T-cell (primary cell): ENCODE measurements at regions not wholly inside any gene's neighbourhood (a gene's known extent, or its start where the extent isn't known, plus 50 kb on each side); places are given as distances from the start of the nearest gene placed in this dataset.

Source experiments
- ATAC-seq, 4 experiments: fragments of 200-7000 bp in 3 of 4; fragments of 150-1000 bp in 1 of 4; cut with Tn5 transposase; replicated peaks in 1 of 4; 1 replicate in 3 of 4; 2 replicates in 1 of 4; pipeline ENCODE4 v1.10.0; 2021; ENCODE audit warnings: moderate library complexity in 3 of 4, mild to moderate bottlenecking in 2 of 4, moderate number of reproducible peaks in 1 of 4
- CTCF ChIA-PET, 2 donors: fragments of 300-600 bp; sonication (Branson Sonifier 250); formaldehyde crosslinking; loops; one replicate each; lab custom pipeline; 2022; ENCODE audit warnings: antibody characterized with exemption in 2 of 2; lab: Charles Lee
- POLR2A ChIA-PET, 2 donors: fragments of 300-600 bp; sonication (Branson Sonifier 250); formaldehyde crosslinking; loops; one replicate each; lab custom pipeline; 2022; ENCODE audit warnings: antibody characterized with exemption in 2 of 2; lab: Charles Lee
- DNase-seq, 35 experiments: peaks; one replicate each; pipeline versions ENCODE4 v3.0.0 to v3.0.0-alpha.2; 2013 to 2023
- H3K27ac ChIP-seq: one replicate; pipeline ENCODE4 v1.5.1; 2013; ENCODE audit warnings: low read length
- H3K27me3 ChIP-seq, 2 experiments: replicated peaks in 1 of 2; 1 replicate in 1 of 2; 2 replicates in 1 of 2; pipeline versions ENCODE4 v1.6.1 to v1.7.0; 2013; ENCODE audit warnings: low read length in 1 of 2, mixed read lengths in 1 of 2; ENCODE audit not compliant: control insufficient read depth in 2 of 2, insufficient read depth in 2 of 2; ENCODE audit errors: extremely low read depth in 1 of 2
- H3K36me3 ChIP-seq, 2 donors: 1 replicate in 1 of 2; 2 replicates in 1 of 2; pipeline versions ENCODE4 v1.6.1 to v1.7.0; 2013; ENCODE audit warnings: low read length in 1 of 2; ENCODE audit not compliant: control insufficient read depth in 2 of 2, insufficient read depth in 1 of 2; ENCODE audit errors: extremely low read depth in 1 of 2
- H3K4me1 ChIP-seq, 2 experiments: 1 replicate in 1 of 2; 2 replicates in 1 of 2; pipeline versions ENCODE4 v1.6.1 to v1.7.0; 2013; ENCODE audit warnings: low read length in 2 of 2, mixed read lengths in 1 of 2; ENCODE audit not compliant: insufficient read depth in 2 of 2, control insufficient read depth in 1 of 2; ENCODE audit errors: extremely low read depth in 1 of 2
- H3K4me3 ChIP-seq, 2 donors: 1 replicate in 1 of 2; 2 replicates in 1 of 2; pipeline versions ENCODE4 v1.5.1 to v1.7.0; 2013; ENCODE audit warnings: mild to moderate bottlenecking in 2 of 2, low read length in 1 of 2, moderate library complexity in 1 of 2; ENCODE audit not compliant: control insufficient read depth in 1 of 2; ENCODE audit errors: extremely low read depth in 1 of 2
- H3K9me3 ChIP-seq: 2 replicates; pipeline ENCODE4 v1.7.0; 2013
- H3K27ac Mint-ChIP-seq, 2 donors: one replicate each; pipeline ENCODE4 v1.8.0; 2020 to 2021; ENCODE audit warnings: mild to moderate bottlenecking in 2 of 2, mixed read lengths in 2 of 2
- H3K27me3 Mint-ChIP-seq, 2 donors: one replicate each; pipeline ENCODE4 v1.8.0; 2021 to 2022; ENCODE audit warnings: mixed read lengths in 2 of 2
- H3K36me3 Mint-ChIP-seq: one replicate; pipeline ENCODE4 v1.8.0; 2021; ENCODE audit warnings: mixed read lengths
- H3K4me1 Mint-ChIP-seq, 3 donors: one replicate each; pipeline ENCODE4 v1.8.0; 2020 to 2022; ENCODE audit warnings: mixed read lengths in 3 of 3, mild to moderate bottlenecking in 1 of 3
- H3K4me3 Mint-ChIP-seq, 3 donors: one replicate each; pipeline ENCODE4 v1.8.0; 2020 to 2022; ENCODE audit warnings: mild to moderate bottlenecking in 3 of 3, mixed read lengths in 3 of 3, moderate library complexity in 3 of 3
- H3K9me3 Mint-ChIP-seq, 3 donors: one replicate each; pipeline ENCODE4 v1.8.0; 2020 to 2022; ENCODE audit warnings: mixed read lengths in 3 of 3
- WGBS: methylation state at CpG from one replicate; pipeline ENCODE4 v1.1.5; 2013; ENCODE audit warnings: missing lambda C conversion rate; ENCODE audit not compliant: insufficient coverage; 5-methylcytosine and 5-hydroxymethylcytosine counted together

- no peaks in the 10 kb centered on the region for H3K36me3 Mint-ChIP-seq
- H3K27ac Mint-ChIP-seq, result no peak overlapping the region
- H3K36me3 ChIP-seq, result no peaks in the 10 kb centered on the region
- no peaks in the 10 kb centered on the region for H3K4me1 ChIP-seq
- ChIA-PET POLR2A (no interaction called here), CTCF (interaction anchor here (0.5 to 2.6 kb wide), 5 partner anchors 10 to 183 kb away, joined by 3 to 12 read pairs (median 5); no protein-coding TSS in a partner anchor)
- WGBS, result 56% methylated on average over 1 of the region's 2 CpGs
- no peak overlapping the region for H3K27ac ChIP-seq
- DNase-seq (no peak), ATAC-seq (no peak)
- H3K4me3 ChIP-seq, result no peak overlapping the region
- H3K27me3 ChIP-seq, result peaks cover 0 to 8% of the 10 kb centered on the region in 2 experiments
- peaks cover 12% of the 10 kb centered on the region in 2 donors for H3K27me3 Mint-ChIP-seq
- H3K4me1 Mint-ChIP-seq, result no peaks in the 10 kb centered on the region
- no peaks in the 10 kb centered on the region for H3K9me3 ChIP-seq
- no peak overlapping the region for H3K4me3 Mint-ChIP-seq
- no peaks in the 10 kb centered on the region for H3K9me3 Mint-ChIP-seq
Measured at GRCh38 chr6:134106702-134107101, 54.3 kb upstream of the SLC2A12 start.

- no CpG with 5 or more reads among the region's 1 CpG for WGBS
- H3K27me3 Mint-ChIP-seq, result peaks cover 17 to 18% of the 10 kb centered on the region in 2 donors
- DNase-seq, result no peak
- no peaks in the 10 kb centered on the region for H3K4me1 Mint-ChIP-seq
- H3K27ac Mint-ChIP-seq, result no peak overlapping the region
- Histone ChIP-seq H3K27me3 (peaks cover 0 to 8% of the 10 kb centered on the region in 2 experiments), H3K9me3 (no peaks in the 10 kb centered on the region), H3K4me3 (no peak overlapping the region), H3K36me3 (no peaks in the 10 kb centered on the region), H3K27ac (no peak overlapping the region), H3K4me1 (no peaks in the 10 kb centered on the region)
- ChIA-PET CTCF (interaction anchor here (0.5 to 1.7 kb wide), 4 partner anchors 42 to 716 kb away, joined by 3 to 5 read pairs (median 4); no protein-coding TSS in a partner anchor), POLR2A (interaction anchor here in 1 of 2 donors (0.5 kb wide), 1 partner anchor 520 kb away, joined by 3 read pairs; no protein-coding TSS in a partner anchor)
- no peaks in the 10 kb centered on the region for H3K36me3 Mint-ChIP-seq
- ATAC-seq, result no peak
- H3K9me3 Mint-ChIP-seq, result no peaks in the 10 kb centered on the region
- H3K4me3 Mint-ChIP-seq, result no peak overlapping the region
Measured at GRCh38 chr6:134105940-134106339, 53.5 kb upstream of the SLC2A12 start.

- Histone ChIP-seq H3K36me3 (no peaks in the 10 kb centered on the region), H3K9me3 (no peaks in the 10 kb centered on the region), H3K4me1 (no peaks in the 10 kb centered on the region), H3K4me3 (no peak overlapping the region), H3K27ac (no peak overlapping the region), H3K27me3 (peaks cover 0 to 8% of the 10 kb centered on the region in 2 experiments)
- ChIA-PET POLR2A (interaction anchor here in 1 of 2 donors (0.6 kb wide), 1 partner anchor 355 kb away, joined by 4 read pairs; no protein-coding TSS in a partner anchor), CTCF (interaction anchor here (0.6 to 2.3 kb wide), 9 partner anchors 8 to 1323 kb away, joined by 3 to 10 read pairs (median 3); no protein-coding TSS in a partner anchor)
- ATAC-seq (no peak), DNase-seq (no peak)
- Mint-ChIP-seq H3K36me3 (no peaks in the 10 kb centered on the region), H3K4me1 (no peaks in the 10 kb centered on the region), H3K27ac (no peak overlapping the region), H3K9me3 (no peaks in the 10 kb centered on the region), H3K4me3 (no peak overlapping the region), H3K27me3 (peaks cover 14 to 30% of the 10 kb centered on the region in 2 donors)
- 71% methylated on average over 4 of the region's 4 CpGs for WGBS
Measured at GRCh38 chr6:134103006-134103405, 50.6 kb upstream of the SLC2A12 start.
